NCI-H226 (cell line): ENCODE measurements at regions not wholly inside any gene's neighbourhood (a gene's known extent, or its start where the extent isn't known, plus 50 kb on each side); places are given as distances from the start of the nearest gene placed in this dataset.
"Not testable (repeated sequence)": the region's sequence is repeated elsewhere in the genome, so short reads cannot be mapped to it uniquely, and the experiment has no call there.

ENCODE experiments used
- DNase-seq: peaks from one replicate; pipeline ENCODE4 v3.0.0-alpha.2; 2015

DNA sequence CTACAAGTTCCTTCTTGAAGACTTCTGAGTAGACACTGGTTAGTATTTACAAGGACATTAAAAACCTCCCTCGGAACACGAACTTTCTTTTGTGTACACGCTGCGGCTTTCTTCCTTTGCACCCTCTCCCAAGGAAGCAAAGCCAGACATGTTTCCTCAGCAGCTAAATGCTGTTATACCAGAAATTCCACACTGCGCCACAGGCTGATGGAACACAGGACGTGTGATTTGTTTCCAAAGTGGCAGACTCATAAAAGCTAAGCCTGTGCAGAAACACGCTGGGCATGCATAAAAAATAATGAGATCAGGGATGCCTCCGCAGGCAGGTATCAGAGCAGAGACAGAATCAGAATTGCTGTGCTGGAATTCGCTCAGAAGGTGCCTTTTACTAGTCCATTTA, 73.0 kb upstream of the RGPD5 start:
- DNase-seq: no peak

DNA sequence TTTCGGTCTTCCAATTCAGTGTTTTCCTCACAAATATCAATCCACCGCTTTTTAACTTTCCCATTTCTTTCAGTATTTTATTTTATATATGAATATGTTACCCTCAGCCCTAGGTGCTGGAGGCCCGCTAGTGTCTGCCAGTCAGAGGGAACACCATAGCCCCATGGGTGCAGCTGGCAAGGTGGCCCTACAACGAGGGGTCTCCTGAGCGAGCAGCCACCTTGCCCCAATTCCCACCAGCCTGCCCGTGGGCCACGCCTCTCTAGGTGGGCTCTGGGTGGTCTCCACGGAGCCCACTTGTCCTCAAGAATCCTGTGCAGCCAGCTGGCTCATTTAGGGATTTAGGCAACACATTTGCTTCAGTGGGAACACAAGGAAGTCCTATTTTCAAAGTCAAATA, 72.5 kb upstream of the RGPD5 start:
- DNase-seq: no peak

DNA sequence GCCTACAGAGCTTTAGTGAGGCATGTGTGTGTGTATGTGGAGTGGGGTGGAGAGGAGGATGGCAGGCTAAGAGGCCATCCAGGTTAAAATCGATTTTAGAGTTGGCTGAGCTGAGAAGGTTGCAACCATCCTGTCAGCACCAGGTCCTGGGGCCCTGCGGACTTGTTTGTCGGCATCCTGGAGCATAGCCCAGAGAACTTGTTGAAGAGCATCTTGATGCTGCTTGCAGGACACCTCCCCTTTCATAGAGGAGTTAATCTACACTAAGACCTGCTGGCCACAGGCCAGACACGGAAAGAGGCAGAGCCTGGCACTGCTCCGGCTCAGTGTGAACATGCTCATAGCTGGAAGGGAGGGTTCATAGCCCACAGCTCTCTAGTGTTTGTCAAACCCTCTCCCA, 72.1 kb upstream of the RGPD5 start:
- peak; percentile 86 for DNase-seq

DNA sequence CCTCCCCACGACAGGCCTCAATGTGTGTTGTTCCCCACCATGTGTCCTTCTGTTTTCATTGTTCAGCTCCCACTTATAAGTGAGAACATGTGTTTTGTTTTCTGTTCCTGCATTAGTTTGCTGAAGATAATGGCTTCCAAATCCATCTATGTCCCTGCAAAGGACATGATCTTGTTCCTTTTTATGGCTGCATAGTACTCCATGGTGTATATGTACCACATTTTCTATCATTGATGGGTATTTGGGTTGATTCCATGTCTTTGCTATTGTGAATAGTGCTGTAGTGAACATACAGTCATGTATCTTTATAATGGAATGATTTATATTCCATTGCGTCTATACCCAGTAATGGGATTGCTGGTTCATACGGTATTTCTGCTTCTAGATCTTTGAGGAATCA, 71.5 kb upstream of the RGPD5 start:
- DNase-seq: not testable (repeated sequence)

DNA sequence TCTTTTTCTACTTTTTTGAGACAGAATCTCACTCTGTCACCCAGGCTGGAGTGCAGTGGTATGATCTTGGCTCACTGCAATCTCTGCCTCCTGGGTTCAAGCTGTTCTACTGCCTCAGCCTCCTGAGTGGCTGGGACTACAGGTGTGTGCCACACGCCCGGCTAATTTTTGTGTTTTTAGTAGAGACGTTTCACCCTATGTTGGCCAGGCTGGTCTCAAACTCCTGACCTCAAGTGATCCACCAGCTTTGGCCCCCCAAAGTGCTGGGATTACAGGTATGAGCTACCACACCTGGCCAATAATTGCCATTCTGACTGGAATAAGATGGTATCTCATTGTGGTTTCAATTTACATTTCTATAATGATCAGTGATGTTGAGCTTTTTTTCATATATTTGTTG, 71.0 kb upstream of the RGPD5 start:
- DNase-seq: not testable (repeated sequence)

DNA sequence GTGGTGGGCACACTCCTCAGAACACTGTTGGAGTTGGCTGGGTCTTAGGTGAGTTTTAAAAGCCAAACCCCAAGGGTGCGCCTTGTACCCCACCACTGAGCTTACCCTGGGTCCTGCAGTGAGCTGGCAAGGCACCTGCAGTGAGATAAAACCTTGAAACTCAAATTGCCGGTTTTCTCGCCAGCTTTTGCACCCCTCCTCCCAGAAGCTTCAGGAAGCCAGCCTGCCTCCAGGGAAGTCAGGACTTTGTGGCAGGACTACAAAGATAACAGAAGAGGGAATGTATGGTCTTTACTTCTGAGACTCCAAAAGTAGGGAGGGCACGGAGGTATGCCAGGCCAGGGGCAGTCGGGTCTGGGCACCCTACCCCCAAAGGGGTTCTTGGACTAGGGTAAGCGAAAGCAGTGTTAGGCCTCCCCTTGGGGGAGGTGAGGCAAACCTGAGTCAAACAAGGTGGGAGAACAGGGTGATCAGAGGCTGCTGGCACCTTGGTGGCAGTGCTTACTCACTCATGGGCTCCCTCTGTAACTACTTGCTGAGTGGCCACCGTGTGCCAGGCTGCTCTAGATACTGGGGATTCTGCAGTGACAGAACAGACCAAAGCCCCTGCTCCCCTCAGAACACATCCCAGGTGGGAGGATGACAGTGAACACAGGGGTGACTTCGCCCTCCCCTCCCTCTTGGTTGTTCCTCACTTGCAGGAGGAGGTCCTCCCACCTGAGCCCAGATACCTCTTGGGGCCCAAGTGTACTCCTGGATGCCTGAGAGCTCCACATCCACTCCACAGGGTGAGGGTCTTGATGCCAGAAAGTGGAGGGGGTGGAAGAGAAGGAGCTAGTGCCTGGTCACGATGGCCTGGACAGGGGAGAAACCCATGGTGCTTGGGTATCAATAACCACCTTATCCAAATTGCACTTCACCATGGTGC, 69.3 kb upstream of the RGPD5 start:
- DNase-seq: no peak

DNA sequence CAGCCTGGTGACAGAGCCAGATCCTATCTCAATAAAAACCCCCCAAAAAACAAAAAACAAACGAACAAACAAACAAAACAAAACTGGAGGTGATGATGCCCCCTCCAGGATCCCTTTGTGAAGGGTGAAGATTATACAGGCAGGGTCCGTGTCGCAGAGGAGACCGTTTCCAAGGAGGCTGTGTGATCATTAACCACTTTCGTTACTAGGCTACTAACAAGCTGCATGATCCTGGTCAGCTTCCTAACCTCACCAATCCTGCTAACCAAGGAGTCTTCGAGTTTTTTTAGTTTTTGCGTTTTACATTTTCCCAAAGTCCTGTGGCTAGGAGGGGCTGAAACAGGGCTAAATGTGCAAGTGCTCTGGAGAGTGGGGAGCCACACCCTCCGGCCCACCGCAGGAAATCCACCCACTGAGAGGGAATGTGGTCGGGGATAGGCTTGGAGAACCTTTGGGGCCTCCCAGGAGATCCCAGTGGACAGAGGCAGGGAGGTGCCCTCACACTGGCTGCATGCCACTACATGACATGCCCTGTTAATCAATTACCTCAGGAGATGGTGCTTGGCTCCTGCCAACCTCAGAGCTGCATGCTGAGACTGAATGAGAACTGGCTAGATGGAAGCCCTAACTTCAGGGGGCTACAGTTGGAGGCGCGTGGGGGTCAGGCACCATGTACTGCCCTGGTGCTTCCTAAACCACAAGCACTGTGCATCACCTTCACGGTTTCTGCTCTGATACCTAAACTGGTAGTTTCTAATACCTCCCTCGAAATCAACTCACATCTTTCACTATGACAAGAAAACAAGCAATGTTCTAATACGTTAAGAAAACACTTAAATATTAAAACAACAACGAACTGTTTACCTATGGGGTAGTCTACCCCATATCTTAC, 67.5 kb upstream of the RGPD5 start:
- no peak for DNase-seq

DNA sequence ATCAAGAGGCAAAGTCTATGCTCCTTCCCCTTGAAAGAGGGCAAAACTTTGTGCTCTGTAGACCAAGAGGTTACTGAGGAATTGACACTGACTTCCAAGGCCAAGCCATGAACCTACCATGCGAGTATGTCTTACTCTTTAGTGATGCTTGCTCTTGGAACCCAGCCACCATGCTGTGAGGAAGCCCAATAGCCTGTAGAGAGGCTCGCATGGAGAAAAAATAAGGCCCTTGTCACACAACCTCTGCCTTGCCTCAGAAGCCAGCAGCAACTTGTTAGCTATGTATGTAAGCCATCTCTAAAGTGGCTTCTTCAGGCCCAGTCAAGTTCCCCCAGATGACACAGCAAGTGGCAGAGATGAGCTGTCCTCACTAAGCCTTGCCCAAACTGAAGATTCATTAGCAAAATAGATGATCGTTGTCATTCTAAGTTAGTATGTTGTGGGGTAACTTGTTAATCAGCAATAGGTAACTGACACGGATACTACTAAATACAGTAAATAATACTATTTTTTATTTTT, 66.1 kb upstream of the RGPD5 start:
- no peak for DNase-seq

DNA sequence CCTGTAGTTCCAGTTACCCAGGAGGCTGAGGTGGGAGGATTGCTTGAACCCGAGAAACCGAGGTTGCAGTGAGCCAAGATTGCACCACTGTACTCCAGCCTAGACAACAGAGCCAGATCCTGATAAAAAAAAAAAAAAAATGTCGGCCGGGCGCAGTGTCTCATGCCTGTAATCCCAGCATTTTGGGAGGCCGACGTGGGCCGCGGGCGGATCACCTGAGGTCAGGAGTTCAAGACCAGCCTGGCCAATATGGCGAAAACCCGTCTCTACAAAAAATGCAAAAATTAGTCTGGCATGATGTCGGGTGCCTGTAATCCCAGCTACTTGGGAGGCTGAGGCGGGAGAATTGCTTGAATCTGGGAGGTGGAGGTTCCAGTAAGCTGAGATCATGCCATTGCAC, 60.4 kb upstream of the RGPD5 start:
- not testable (repeated sequence) for DNase-seq

DNA sequence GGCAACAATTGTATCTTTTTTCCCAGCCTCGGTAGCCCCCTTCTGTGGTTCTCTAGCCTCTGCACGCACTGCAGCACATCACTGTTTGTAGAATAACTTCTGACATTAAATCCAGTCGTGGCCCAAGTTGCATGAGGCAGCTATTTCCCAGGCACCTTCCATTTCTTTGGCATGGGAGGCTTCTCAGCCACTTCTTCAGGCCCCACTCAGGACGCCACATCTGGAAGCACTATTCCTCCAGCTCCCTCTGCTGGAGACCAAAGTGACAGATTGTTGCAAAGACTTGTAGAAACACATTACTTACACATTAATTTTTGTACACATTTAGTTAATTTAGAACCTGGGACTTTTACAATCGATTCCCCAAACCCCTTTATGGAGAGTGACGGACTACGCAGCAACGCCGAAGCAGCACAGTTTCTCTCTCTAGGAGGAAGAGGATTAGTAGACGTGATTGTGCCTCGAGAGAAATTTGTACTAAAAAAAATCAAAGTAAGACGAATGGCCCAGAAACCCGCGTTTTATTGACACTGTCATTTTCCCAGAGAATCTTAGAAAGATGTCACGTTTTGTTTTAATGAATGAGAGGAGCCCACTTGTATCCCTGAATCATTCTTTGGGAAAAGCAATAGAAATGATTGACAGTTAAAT, 57.8 kb upstream of the RGPD5 start:
- DNase-seq: peak; percentile 32
